HEK293T (cell line): ENCODE measurements at regions not wholly inside any gene's neighbourhood (a gene's known extent, or its start where the extent isn't known, plus 50 kb on each side); places are given as distances from the start of the nearest gene placed in this dataset.

Source experiments
- CTCF ChIA-PET: fragments of 350-600 bp; formaldehyde crosslinking; extraction: SDS; loops from one replicate; lab custom pipeline; 2021; ENCODE audit warnings: antibody characterized with exemption, inconsistent platforms; lab: Yijun Ruan, JAX
- POLR2A ChIA-PET: fragments of 350-600 bp; formaldehyde crosslinking; extraction: SDS; loops from one replicate; lab custom pipeline; 2020; ENCODE audit warnings: antibody characterized with exemption, inconsistent platforms; lab: Yijun Ruan, JAX
- DNase-seq: peaks from one replicate; pipeline ENCODE4 v3.0.0; 2012; ENCODE audit warnings: mixed read lengths; ENCODE audit errors: extremely low spot score
- ARNT ChIP-seq: fragments of 450-650 bp; IDR thresholded peaks from 2 replicates; pipeline ENCODE4 v1.6.1; 2017; ENCODE audit warnings: mild to moderate bottlenecking
- BHLHE40 ChIP-seq: fragments of 450-650 bp; IDR thresholded peaks from 2 replicates; pipeline ENCODE4 v1.6.1; 2016; ENCODE audit warnings: mild to moderate bottlenecking, moderate library complexity, borderline replicate concordance
- CTBP1 ChIP-seq: fragments of 450-650 bp; IDR thresholded peaks from 2 replicates; pipeline ENCODE4 v1.6.1; 2016; ENCODE audit warnings: borderline replicate concordance
- ELF4 ChIP-seq: fragments of 450-650 bp; IDR thresholded peaks from 2 replicates; pipeline ENCODE4 v1.6.1; 2017; ENCODE audit warnings: antibody characterized with exemption
- FOXA1 ChIP-seq: fragments of 450-650 bp; IDR thresholded peaks from 2 replicates; pipeline ENCODE4 v1.6.1; 2016; ENCODE audit warnings: mild to moderate bottlenecking
- FOXK2 ChIP-seq: fragments of 450-650 bp; IDR thresholded peaks from 2 replicates; pipeline ENCODE4 v1.6.1; 2016; ENCODE audit warnings: mild to moderate bottlenecking
- FOXM1 ChIP-seq: fragments of 450-650 bp; IDR thresholded peaks from 2 replicates; pipeline ENCODE4 v1.6.1; 2017; ENCODE audit warnings: mild to moderate bottlenecking, borderline replicate concordance
- HDGF ChIP-seq: fragments of 450-650 bp; IDR thresholded peaks from 2 replicates; pipeline ENCODE4 v1.6.1; 2017; ENCODE audit warnings: antibody characterized with exemption, borderline replicate concordance
- L3MBTL2 ChIP-seq: fragments of 450-650 bp; conservative IDR thresholded peaks from 2 replicates; pipeline ENCODE4 v1.6.1; 2016; ENCODE audit warnings: mild to moderate bottlenecking
- LEF1 ChIP-seq: fragments of 450-650 bp; IDR thresholded peaks from 2 replicates; pipeline ENCODE4 v1.6.1; 2017; ENCODE audit warnings: mild to moderate bottlenecking, borderline replicate concordance
- NFRKB ChIP-seq: fragments of 450-650 bp; IDR thresholded peaks from 2 replicates; pipeline ENCODE4 v1.6.1; 2016; ENCODE audit warnings: mild to moderate bottlenecking, moderate library complexity
- PKNOX1 ChIP-seq: fragments of 450-650 bp; IDR thresholded peaks from 2 replicates; pipeline ENCODE4 v1.6.1; 2016
- SP1 ChIP-seq: fragments of 450-650 bp; IDR thresholded peaks from 2 replicates; pipeline ENCODE4 v1.6.1; 2017
- SUZ12 ChIP-seq: fragments of 450-650 bp; IDR thresholded peaks from 2 replicates; pipeline ENCODE4 v1.6.1; 2016; ENCODE audit warnings: mild to moderate bottlenecking
- TARDBP ChIP-seq: fragments of 450-650 bp; IDR thresholded peaks from 2 replicates; pipeline ENCODE4 v1.6.1; 2016
- ZNF384 ChIP-seq: fragments of 450-650 bp; IDR thresholded peaks from 2 replicates; pipeline ENCODE4 v1.6.1; 2016

DNA sequence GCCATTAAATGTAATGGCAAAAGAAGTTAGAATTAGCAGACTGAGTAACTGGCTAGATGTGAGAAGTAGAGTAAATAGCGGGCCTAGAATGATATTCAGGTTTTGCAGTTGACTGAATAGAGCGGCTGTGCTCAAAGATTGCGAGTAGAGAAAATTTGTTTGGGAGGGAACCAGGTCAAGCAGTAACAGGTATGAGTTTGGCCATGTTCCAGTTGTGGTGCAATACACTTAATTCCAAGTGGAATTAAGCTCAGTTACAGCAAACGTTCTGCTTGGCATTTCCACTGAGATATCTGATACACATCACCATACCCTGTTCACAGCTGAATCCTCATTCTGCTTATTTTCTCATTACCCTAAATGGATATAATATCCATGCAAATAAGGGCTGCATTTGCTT lies 1382.9 kb downstream of the MRPL39 start:
- CTCF ChIA-PET: no interaction called here

GRCh38 chr21:24223624-24224023 lies 1383.7 kb downstream of the MRPL39 start:
- ChIA-PET POLR2A (no interaction called here), CTCF (no interaction called here)
- no peak for DNase-seq
- no peak for TF ChIP-seq ELF4
- no peak for TF ChIP-seq ARNT
- TF ChIP-seq FOXM1: no peak
- no peak for TF ChIP-seq FOXA1
- TF ChIP-seq HDGF: no peak
- TF ChIP-seq TARDBP: no peak
- no peak for TF ChIP-seq SP1
- TF ChIP-seq NFRKB: no peak
- TF ChIP-seq PKNOX1: no peak
- TF ChIP-seq BHLHE40: no peak
- TF ChIP-seq LEF1: no peak
- no peak for TF ChIP-seq CTBP1
- TF ChIP-seq FOXK2: no peak
- no peak for TF ChIP-seq L3MBTL2
- no peak for TF ChIP-seq SUZ12

More for the DNA sequence above, 1382.9 kb downstream of the MRPL39 start:
- POLR2A ChIA-PET: no interaction called here
- no peak for DNase-seq
- TF ChIP-seq FOXM1 (no peak), ARNT (no peak), ELF4 (no peak), LEF1 (no peak), HDGF (no peak), SUZ12 (no peak), L3MBTL2 (no peak), CTBP1 (no peak), BHLHE40 (no peak)

GRCh38 chr21:24222676-24223075 lies 1384.6 kb downstream of the MRPL39 start:
- TF ChIP-seq CTBP1 (no peak), HDGF (no peak), NFRKB (no peak), LEF1 (no peak), BHLHE40 (no peak), SP1 (no peak), TARDBP (no peak), L3MBTL2 (no peak), FOXA1 (no peak), FOXM1 (no peak), FOXK2 (no peak), SUZ12 (no peak), PKNOX1 (no peak), ZNF384 (no peak), ARNT (no peak), ELF4 (no peak)
- ChIA-PET CTCF (no interaction called here), POLR2A (no interaction called here)
- no peak for DNase-seq

DNA sequence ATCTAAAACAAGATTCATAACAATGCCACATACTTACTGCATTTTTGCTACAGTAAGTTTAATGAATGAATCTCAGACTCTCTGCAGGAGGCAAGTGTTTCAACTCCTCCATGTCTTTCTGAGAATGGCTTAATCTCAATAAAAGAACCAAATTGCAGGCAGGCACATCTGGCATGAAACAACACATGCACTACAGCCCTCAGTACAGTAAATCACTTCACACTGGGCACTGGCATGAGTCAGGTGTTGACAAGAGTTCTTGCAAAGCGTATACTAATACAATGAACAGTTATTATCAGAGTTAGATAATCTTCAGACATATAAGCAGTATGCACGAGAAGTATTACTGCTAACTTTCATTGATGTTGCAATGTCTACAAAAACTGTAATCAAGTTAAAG lies 1386.8 kb downstream of the MRPL39 start:
- ChIA-PET CTCF (no interaction called here), POLR2A (no interaction called here)
- DNase-seq: no peak
- no peak for TF ChIP-seq ARNT
- no peak for TF ChIP-seq PKNOX1
- TF ChIP-seq SP1: no peak
- TF ChIP-seq FOXA1: no peak
- TF ChIP-seq SUZ12: no peak
- no peak for TF ChIP-seq L3MBTL2
- no peak for TF ChIP-seq CTBP1
- no peak for TF ChIP-seq NFRKB
- TF ChIP-seq TARDBP: no peak
- TF ChIP-seq ZNF384: no peak
- TF ChIP-seq FOXM1: no peak
- TF ChIP-seq BHLHE40: no peak
- TF ChIP-seq ELF4: no peak
- no peak for TF ChIP-seq HDGF
- TF ChIP-seq LEF1: no peak
- TF ChIP-seq FOXK2: no peak

- ChIA-PET POLR2A (no interaction called here), CTCF (no interaction called here)
- no peak for DNase-seq
- TF ChIP-seq NFRKB (no peak), PKNOX1 (no peak), FOXM1 (no peak), BHLHE40 (no peak), SP1 (no peak), LEF1 (no peak), FOXA1 (no peak), HDGF (no peak), SUZ12 (no peak), CTBP1 (no peak), ARNT (no peak), FOXK2 (no peak), ZNF384 (no peak)
Measured at GRCh38 chr21:24217151-24217550, 1390.1 kb downstream of the MRPL39 start.

- DNase-seq: no peak
- POLR2A ChIA-PET: no interaction called here
- TF ChIP-seq LEF1 (no peak), ELF4 (no peak), ARNT (no peak), CTBP1 (no peak), L3MBTL2 (no peak), ZNF384 (no peak), FOXK2 (no peak), FOXM1 (no peak), NFRKB (no peak), FOXA1 (no peak), BHLHE40 (no peak), SP1 (no peak)
- CTCF ChIA-PET: no interaction called here
Measured at GRCh38 chr21:24210130-24210529, 1397.2 kb downstream of the MRPL39 start.
